HG02970 (cell line): ENCODE measurements at regions not wholly inside any gene's neighbourhood (a gene's known extent, or its start where the extent isn't known, plus 50 kb on each side); places are given as distances from the start of the nearest gene placed in this dataset.

Experiments used
- ATAC-seq: cut with Tn5 transposase; IDR thresholded peaks from one replicate; pipeline ENCODE4 v1.9.1; 2021; ENCODE audit warnings: mild to moderate bottlenecking, moderate library complexity, moderate number of reproducible peaks; ENCODE audit not compliant: unreplicated experiment, low FRiP score

GRCh38 chr21:15560383-15561056 lies 169.3 kb upstream of the USP25 start:
- ATAC-seq: no peak

- ATAC-seq: no peak
Observed at GRCh38 chr21:15562748-15563147, 167.0 kb upstream of the USP25 start.

- no peak for ATAC-seq
Observed at GRCh38 chr21:15564907-15565306, 164.9 kb upstream of the USP25 start.

DNA sequence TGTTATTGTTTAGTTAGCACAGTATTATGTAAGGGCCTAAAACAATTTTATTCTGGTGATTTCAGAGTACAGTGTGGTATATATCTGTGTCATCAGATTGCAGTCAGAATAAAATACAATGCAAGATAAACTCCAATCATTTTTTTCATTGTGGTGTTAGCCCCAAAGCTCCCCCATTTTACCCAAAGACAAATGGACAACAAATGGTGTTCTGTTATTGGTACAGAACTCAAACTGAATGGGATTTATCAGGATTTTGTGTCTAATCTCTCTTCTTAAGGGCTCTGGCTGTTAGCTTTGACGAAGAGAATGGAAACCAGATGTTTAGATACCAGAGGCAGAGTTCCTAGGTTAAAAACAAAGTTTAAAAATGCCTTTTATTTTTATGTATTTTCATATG lies 163.1 kb upstream of the USP25 start:
- no peak for ATAC-seq

- no peak for ATAC-seq
Observed at GRCh38 chr21:15567191-15567590, 162.6 kb upstream of the USP25 start.

DNA sequence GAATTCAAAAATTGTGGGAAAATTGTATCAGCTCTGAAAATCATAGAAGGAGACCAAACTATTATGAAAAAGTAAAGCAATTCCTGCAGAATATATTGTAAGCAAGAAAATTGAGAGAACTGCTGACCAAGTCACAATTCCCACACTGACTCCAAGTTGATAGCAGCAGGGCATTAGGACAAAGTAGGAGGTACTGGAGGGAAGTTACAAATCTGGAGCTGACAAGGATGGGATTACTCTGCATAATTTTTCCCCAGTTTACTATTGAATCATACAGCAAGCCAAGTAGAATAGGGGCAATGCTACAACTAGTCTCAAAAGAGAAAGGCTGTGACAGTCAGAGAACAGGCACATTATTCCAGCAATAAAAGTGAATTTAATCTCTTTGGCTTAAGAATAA lies 161.3 kb upstream of the USP25 start:
- ATAC-seq: no peak

DNA sequence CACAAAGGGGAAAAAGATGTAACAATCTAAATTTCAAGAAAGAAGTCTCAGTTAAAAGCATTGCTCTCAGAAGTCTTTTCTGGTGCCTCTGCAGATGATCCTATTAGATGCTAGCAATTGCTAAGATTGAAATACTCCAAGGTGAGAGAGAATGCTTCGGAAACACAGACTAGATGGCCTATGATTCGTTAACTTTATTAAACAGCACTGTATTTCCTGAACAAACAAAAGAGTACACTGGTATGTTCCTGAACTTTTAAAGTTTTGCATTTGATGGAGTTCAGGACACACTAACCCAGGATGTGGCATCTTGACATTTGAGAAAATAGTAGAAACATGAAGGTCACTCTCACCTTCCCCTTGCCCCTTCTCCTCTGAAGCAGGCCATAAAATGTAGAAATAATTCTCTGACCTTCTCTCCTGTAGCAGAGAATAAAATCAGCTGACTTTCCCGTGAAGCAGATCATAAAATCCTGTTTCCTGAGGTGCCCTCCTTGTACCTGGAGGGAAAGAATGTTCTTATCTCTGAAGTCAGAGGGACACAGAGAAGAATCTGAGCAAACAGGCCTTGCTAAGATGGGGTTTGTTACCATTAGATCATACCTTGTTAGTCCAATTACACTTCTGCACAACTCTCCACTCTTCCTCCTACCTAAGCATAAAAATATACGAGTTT lies 142.9 kb upstream of the USP25 start:
- ATAC-seq: no peak

- ATAC-seq: no peak
Observed at GRCh38 chr21:15592271-15592860, 137.4 kb upstream of the USP25 start.

DNA sequence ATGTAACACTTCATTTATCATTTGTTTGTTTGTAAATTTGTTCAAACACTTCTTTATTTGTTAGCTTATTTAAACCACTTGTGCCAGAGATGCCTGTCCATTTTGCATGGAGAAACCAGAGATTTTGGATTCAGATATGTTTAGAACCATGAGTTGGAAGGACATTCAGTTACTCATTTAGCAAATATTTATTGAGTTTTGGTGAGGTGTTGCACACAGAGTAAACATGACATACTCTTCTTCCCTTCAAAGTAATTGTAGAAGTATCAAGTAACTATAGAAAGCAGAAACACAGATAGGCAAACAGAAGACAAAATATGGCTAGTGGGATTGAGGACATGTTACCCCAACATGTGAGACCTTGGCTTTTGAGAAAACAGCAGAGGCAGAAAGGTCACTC lies 136.8 kb upstream of the USP25 start:
- no peak for ATAC-seq

DNA sequence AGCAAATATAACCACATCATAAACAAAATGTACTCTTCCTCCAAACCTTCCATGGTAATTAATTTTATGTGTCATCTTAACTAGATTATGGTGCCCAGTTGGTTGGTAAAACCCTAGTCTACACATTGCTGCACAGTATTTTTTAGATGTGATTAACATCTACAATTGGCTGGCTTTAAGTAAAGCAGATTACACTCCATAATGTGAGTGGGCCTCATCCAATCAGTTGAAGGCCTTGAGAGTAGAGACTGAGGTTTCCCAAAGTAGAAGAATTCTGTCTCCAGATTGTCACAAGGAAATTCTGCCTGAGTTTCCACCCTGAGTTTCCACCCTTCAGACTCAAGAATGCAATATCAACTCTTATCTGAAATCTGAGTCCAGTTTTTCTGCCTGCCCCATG lies 128.4 kb upstream of the USP25 start:
- ATAC-seq: no peak

DNA sequence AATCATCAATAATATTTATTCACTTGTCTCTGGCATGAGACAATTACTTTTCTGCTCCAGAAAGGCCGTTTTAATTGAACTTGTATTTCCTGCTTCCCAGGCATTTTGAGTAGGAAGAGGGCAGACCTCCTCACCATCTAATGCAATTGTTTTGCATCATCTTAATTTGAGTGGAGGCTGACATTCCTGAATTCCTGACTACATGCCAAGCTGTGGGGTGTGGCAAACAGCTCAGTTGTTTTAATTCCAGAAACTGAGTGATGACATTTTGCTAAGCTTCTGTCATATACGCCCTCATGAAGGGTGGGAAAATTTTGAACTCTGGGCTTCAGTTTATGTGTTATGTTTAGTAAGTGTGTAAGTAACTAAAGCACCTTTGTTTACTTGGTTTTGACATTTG lies 125.4 kb upstream of the USP25 start:
- ATAC-seq: no peak

DNA sequence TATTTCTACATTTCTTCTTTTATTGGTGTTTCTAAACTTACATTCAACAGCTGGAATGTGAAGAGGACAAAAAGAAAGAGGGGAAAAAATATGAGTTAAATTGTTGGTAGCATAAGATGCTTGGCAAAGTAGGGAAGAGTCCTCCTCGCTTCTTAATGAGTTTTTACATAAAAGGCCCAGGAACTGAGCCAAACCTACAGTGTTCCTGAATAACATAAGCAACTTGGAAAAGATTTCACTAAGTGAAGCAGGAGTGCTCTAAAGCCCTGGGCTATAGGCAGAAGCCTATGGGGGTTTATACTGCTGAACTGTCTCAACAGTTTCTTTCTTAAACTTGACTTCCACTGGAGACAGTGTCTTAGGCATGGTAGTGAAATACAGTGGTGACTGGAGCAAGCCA lies 115.0 kb upstream of the USP25 start:
- no peak for ATAC-seq

DNA sequence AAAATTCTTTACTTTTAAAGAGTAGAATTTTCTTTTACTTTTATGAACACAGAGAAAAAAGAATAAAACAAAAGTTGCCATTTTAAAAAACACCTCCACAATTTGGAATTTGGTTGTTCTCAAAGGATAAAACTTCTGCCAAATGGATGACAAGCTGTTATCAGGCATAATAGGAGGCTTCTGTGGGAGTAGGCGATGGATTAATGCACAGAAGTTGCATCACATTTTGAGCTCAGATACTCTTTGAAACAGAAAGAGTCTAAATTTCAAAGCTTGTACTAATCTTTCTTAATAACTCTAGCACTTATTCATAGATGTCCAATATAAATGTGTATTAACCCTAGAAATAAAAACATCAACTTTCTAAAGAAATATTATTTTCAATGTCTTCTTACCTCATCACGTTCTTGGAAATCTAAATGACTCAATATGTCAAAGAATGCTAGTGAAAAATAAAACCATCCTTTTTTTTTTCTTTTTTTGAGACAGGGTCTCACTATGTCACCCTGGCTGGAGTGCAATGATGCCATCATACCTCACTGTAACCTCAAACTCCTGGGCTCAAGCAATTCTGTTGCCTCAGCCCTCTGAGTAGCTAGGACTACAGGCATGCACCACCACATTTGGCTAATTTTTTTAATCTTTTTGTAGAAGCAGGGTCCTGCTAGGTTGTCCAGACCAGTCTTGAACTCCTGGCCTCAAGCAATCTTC lies 112.8 kb upstream of the USP25 start:
- no peak for ATAC-seq

- no peak for ATAC-seq
Observed at GRCh38 chr21:15617964-15618363, 111.8 kb upstream of the USP25 start.

DNA sequence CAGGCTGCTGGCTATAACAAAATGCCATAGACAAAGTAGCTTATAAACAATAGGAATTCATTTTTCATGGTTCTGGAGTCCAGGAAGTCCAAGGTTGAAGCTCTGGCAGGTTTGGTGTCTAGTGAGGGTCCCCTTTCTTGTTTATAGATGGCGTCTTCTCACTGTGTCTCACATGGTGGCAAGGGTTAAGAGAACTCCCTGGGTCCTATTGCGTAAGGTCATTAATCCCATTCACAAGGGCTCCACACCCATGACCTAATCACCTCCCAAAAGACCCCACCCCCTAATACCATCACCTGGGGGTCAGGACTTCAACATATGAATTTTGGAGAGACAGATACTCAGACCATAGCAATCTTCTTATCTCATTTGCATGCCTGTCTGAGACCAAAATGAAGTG lies 108.9 kb upstream of the USP25 start:
- no peak for ATAC-seq

GRCh38 chr21:15624646-15625045 lies 105.1 kb upstream of the USP25 start:
- no peak for ATAC-seq

DNA sequence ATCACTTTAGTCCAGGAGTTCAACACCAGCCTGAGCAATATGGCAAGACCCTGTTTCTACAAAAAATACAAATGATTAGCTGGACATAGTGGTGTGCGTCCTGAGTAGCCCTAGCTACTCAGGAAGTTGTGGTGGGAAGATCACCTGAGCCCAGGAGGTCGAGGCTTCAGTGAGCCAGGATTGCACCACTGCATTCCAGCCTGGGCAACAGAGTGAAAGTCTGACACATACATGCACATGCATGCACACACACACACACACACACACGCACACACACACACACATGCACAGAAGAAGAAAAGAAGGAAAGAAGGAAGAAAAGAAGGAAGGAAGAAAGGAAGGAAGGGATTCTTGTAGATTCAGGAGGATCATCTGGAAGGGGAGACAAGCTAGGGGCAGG lies 104.4 kb upstream of the USP25 start:
- ATAC-seq: no peak

GRCh38 chr21:15626031-15626430 lies 103.8 kb upstream of the USP25 start:
- ATAC-seq: no peak

DNA sequence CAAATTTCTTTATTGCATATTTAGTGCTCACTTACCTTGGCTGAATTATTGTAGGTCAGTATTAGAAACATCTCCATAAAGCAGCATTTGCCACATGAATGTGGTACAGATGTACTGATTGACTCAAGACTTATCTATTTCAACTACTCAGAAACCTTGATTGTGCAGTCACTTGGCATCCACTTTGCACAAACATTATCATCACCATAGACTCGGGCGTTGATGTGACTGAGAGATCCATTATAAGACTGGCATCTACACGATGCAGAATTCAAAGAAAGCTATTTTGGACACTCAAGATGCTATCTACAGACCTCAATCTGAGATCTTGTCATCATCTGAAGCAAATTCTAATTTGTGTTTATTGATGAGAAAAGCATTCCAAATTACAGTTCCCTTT lies 102.8 kb upstream of the USP25 start:
- ATAC-seq: no peak

DNA sequence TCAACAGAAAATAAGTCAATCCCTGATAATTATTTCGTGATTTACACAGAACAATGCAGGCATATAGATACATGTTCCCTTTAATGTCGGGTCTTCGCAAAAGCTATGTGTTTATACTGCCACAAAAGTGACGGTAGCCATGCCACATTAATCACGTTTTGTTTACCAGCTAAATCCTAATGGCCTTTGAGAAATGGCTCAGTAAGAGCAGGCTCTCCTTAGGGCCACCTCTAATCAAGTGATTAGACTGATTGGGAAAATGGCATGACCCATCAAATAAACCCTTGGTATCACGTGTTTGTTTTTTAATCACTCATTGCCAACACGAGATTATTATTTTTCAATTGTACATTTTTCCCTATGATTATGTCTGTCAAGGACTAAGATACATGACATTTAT lies 102.0 kb upstream of the USP25 start:
- ATAC-seq: no peak

DNA sequence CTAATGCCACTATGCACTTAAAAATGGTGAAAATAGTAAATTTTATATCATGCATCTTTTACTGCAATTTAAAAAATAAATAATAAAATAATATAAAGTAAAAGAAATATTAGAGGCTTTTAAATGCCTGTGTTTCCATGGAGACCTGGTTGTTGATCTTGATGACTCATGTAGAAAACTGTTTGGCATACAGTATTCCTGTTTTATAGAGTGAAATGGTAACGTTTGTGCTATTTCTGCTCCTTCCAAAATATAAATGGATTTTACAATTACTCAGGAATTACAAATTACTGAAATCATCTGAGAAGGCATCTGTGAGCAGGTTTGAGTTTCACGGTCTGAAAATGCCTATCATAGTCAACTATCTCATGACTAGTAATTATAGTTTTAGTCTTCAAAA lies 98.4 kb upstream of the USP25 start:
- ATAC-seq: no peak
